ENCODE measurements at regions not wholly inside any gene's neighbourhood (a gene's known extent, or its start where the extent isn't known, plus 50 kb on each side); places are given as distances from the start of the nearest gene placed in this dataset.

DNA sequence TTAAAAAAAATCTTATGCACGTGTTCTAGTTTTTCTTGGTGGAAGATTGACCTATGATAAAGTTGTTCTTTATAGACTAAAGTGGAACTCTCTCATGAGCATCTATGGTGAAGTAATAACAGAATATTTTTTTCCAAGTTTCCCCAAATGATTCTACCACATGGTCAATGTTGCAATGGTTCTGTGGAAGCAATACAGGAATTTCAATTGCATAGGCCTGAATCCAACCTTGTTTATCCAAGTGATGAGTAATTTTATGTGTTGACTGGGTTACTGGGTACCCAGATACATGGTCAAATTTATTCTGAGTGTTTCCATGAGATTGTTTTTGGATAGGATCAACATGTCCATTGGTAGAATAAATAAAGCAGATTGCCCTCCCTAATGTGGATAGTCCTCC is 581.5 kb downstream of the MMUT start:
- Histone ChIP-seq H3K4me3 (replicated peaks; ENCODE audit: low read depth, low read length) (no peak overlapping the region), H3K27me3 (replicated peaks; ENCODE audit: control insufficient read depth, insufficient read depth, low read length) (no peaks in the 10 kb centered on the region), H3K36me3 (ENCODE audit: control insufficient read depth, insufficient read depth, low read length) (no peaks in the 10 kb centered on the region)
- DNase-seq (ENCODE audit: extremely low read depth, insufficient read length), result no peak
- TF ChIP-seq, protein P1, sequence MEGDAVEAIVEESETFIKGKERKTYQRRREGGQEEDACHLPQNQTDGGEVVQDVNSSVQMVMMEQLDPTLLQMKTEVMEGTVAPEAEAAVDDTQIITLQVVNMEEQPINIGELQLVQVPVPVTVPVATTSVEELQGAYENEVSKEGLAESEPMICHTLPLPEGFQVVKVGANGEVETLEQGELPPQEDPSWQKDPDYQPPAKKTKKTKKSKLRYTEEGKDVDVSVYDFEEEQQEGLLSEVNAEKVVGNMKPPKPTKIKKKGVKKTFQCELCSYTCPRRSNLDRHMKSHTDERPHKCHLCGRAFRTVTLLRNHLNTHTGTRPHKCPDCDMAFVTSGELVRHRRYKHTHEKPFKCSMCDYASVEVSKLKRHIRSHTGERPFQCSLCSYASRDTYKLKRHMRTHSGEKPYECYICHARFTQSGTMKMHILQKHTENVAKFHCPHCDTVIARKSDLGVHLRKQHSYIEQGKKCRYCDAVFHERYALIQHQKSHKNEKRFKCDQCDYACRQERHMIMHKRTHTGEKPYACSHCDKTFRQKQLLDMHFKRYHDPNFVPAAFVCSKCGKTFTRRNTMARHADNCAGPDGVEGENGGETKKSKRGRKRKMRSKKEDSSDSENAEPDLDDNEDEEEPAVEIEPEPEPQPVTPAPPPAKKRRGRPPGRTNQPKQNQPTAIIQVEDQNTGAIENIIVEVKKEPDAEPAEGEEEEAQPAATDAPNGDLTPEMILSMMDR (IDR thresholded peaks at IDR 0.05; ENCODE audit: insufficient read depth, low read length, poor library complexity, severe bottlenecking), result no peak

DNA sequence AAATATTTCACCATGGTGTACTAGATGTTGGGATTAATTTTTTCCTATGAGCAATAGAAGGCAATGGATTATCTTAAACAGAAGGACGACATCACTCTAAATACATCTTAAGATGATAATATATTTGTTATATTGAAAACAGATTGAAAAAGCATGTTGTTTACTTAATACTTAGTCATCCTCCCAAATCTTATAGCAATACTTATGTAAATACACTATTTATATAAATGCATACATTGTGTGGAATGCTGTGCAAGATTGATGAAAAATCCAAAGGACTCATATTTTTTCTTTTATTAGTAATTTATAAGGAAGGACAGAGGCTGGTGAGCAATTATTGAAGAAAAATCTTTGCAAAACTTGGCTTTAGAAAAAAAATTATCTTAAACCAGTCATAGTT is 593.5 kb downstream of the MMUT start:
- no peaks in the 10 kb centered on the region for H3K27me3 ChIP-seq (replicated peaks; ENCODE audit: control insufficient read depth, insufficient read depth, low read length)
- H3K4me3 ChIP-seq (replicated peaks; ENCODE audit: low read depth, low read length), result no peak overlapping the region
- TF ChIP-seq, protein P1 (IDR thresholded peaks at IDR 0.05; ENCODE audit: insufficient read depth, low read length, poor library complexity, severe bottlenecking), result no peak
- H3K36me3 ChIP-seq (ENCODE audit: control insufficient read depth, insufficient read depth, low read length), result no peaks in the 10 kb centered on the region
- no peak for DNase-seq (ENCODE audit: extremely low read depth, insufficient read length)

DNA sequence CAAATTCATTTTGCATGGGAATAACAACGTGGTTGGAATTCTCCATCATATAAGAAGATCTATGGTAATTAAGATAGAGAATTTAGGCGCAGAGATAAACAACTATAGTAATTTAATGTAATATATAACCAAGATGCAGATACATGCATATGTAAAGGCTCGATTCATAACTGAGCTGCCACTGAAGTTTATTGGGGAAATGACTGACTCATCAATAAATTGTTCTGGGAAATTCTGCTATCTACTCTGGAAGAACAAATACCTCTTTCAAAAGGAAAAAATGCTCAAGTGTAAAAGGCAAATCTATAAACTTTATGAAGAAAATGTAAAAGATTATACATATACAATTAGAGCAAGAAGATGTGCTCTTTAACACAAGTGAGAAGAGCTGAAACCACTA is 596.4 kb downstream of the MMUT start:
- no peak for DNase-seq (ENCODE audit: extremely low read depth, insufficient read length)
- TF ChIP-seq, protein P1 (IDR thresholded peaks at IDR 0.05; ENCODE audit: insufficient read depth, low read length, poor library complexity, severe bottlenecking), result no peak

DNA sequence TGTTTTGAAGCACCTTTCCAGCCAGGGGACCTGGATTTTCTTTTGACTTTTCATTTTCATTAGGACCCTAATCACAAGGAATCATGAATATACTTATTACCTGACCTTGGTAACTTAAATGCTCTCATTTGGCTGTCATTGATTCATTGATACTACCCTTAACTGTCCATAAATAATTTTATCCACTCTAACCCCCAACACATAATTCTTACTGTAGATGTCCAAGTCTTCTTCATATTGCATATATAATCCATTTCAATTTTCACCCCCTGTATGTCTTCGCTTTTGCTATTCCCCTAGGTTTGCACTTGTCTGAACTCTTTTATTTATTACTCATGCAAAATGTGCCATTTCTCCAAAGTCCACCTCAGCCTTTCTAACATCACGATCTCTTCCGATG is 602.9 kb downstream of the MMUT start:
- H3K36me3 ChIP-seq (ENCODE audit: control insufficient read depth, insufficient read depth, low read length), result no peaks in the 10 kb centered on the region
- no peak for DNase-seq (ENCODE audit: extremely low read depth, insufficient read length)
- TF ChIP-seq, protein P1 (IDR thresholded peaks at IDR 0.05; ENCODE audit: insufficient read depth, low read length, poor library complexity, severe bottlenecking), result no peak
- H3K27me3 ChIP-seq (replicated peaks; ENCODE audit: control insufficient read depth, insufficient read depth, low read length), result no peaks in the 10 kb centered on the region
- H3K4me3 ChIP-seq (replicated peaks; ENCODE audit: low read depth, low read length), result no peak overlapping the region

More for the DNA sequence above, 596.4 kb downstream of the MMUT start:
- Histone ChIP-seq H3K4me3 (replicated peaks; ENCODE audit: low read depth, low read length) (no peak overlapping the region), H3K27me3 (replicated peaks; ENCODE audit: control insufficient read depth, insufficient read depth, low read length) (no peaks in the 10 kb centered on the region), H3K36me3 (ENCODE audit: control insufficient read depth, insufficient read depth, low read length) (no peaks in the 10 kb centered on the region)

DNA sequence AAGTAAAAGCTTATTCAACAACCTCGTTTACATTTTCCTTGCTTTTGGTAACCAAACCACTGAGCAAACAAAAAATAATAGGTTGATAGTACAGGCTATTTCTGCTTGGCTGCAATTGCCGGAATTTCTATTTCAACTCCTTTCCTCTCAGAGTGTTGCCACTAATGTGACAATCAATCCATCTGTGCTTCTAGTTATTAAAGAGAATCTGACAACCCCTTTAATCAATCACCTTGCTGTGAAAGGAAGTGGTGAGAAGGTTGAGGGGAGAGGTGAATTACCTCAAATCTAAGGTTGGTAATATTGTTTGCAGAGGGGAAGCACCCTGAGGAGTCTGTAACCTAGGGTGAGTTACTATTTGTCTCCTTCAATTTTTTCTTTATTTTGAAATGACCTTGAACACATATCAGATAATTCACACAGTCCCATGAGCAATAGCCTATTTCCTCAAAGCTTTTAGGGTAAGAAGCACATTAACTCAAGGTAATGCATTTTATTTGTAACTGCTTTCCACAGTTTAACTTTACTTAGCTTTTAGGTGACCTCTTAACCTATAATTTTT is 603.4 kb downstream of the MMUT start:
- Histone ChIP-seq H3K4me3 (replicated peaks; ENCODE audit: low read depth, low read length) (no peak overlapping the region), H3K27me3 (replicated peaks; ENCODE audit: control insufficient read depth, insufficient read depth, low read length) (no peaks in the 10 kb centered on the region), H3K36me3 (ENCODE audit: control insufficient read depth, insufficient read depth, low read length) (no peaks in the 10 kb centered on the region)
- no peak for DNase-seq (ENCODE audit: extremely low read depth, insufficient read length)
- TF ChIP-seq, protein P1 (IDR thresholded peaks at IDR 0.05; ENCODE audit: insufficient read depth, low read length, poor library complexity, severe bottlenecking), result no peak

DNA sequence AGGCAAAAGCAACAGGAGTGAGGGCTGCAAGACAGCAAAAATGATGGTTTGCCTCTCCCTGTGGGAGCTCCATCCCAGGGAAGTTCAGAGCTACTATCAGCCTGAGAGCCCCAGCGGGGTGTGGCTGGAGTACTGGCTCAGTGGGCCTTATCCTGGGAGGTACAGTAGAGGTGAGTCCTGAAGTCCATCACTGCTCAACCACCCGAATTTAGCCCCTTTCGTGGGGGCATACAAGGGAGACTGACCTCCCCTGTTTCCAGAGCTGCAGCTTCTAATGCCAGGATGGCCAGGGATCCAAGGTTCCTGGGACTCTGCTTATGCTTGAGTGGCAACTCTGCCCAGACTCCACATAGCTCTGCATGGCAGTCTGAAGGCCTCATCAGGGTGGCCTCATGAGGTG is 617.8 kb downstream of the MMUT start:
- H3K36me3 ChIP-seq (ENCODE audit: control insufficient read depth, insufficient read depth, low read length), result no peaks in the 10 kb centered on the region
- no peak overlapping the region for H3K4me3 ChIP-seq (replicated peaks; ENCODE audit: low read depth, low read length)
- TF ChIP-seq, protein P1 (IDR thresholded peaks at IDR 0.05; ENCODE audit: insufficient read depth, low read length, poor library complexity, severe bottlenecking), result no peak
- H3K27me3 ChIP-seq (replicated peaks; ENCODE audit: control insufficient read depth, insufficient read depth, low read length), result no peaks in the 10 kb centered on the region
- no peak for DNase-seq (ENCODE audit: extremely low read depth, insufficient read length)
